ENCODE measurements at regions not wholly inside any gene's neighbourhood (a gene's known extent, or its start where the extent isn't known, plus 50 kb on each side); places are given as distances from the start of the nearest gene placed in this dataset.

GRCh38 chr20:50343490-50344179 is 153.0 kb downstream of the CEBPB start:
- no peaks in the 10 kb centered on the region for H4K20me1 ChIP-seq (ENCODE audit: low read depth, low read length)
- no peak for TF ChIP-seq CTCF (IDR thresholded peaks at IDR 0.05; ENCODE audit: insufficient read depth, low read length, poor library complexity, severe bottlenecking)
- no peak for TF ChIP-seq EZH2phosphoT487 (conservative IDR thresholded peaks at IDR 0.05; ENCODE audit: low read length)
- H2AFZ ChIP-seq (ENCODE audit: low read depth, low read length, severe bottlenecking): no peak overlapping the region
- H3K9me3 ChIP-seq (ENCODE audit: insufficient read depth, low read length): no peaks in the 10 kb centered on the region
- H3K4me2 ChIP-seq (ENCODE audit: low read depth, low read length, poor library complexity, severe bottlenecking): no peak overlapping the region
- H3K4me3 ChIP-seq (ENCODE audit: insufficient read depth, low read length, poor library complexity, severe bottlenecking): no peak overlapping the region
- no peak overlapping the region for H3K27ac ChIP-seq (ENCODE audit: low read depth, low read length)
- no peaks in the 10 kb centered on the region for H3K36me3 ChIP-seq (ENCODE audit: low read length)
- no peaks in the 10 kb centered on the region for H3F3A ChIP-seq (ENCODE audit: insufficient read depth)
- no peaks in the 10 kb centered on the region for H3K9me2 ChIP-seq (replicated peaks; ENCODE audit: insufficient read depth, low read length)
- no peak overlapping the region for H3K9ac ChIP-seq (ENCODE audit: low read length)
- H3K79me2 ChIP-seq (ENCODE audit: insufficient read depth, low read length): no peaks in the 10 kb centered on the region
- H3K27me3 ChIP-seq (ENCODE audit: low read length): no peaks in the 10 kb centered on the region

GRCh38 chr20:50344232-50345071 is 153.8 kb downstream of the CEBPB start:
- no peak overlapping the region for H3K27ac ChIP-seq (ENCODE audit: low read depth, low read length)
- no peak overlapping the region for H2AFZ ChIP-seq (ENCODE audit: low read depth, low read length, severe bottlenecking)
- TF ChIP-seq CTCF (IDR thresholded peaks at IDR 0.05; ENCODE audit: insufficient read depth, low read length, poor library complexity, severe bottlenecking): no peak
- TF ChIP-seq EZH2phosphoT487 (conservative IDR thresholded peaks at IDR 0.05; ENCODE audit: low read length): no peak
- H3K4me3 ChIP-seq (ENCODE audit: insufficient read depth, low read length, poor library complexity, severe bottlenecking): no peak overlapping the region
- no peak overlapping the region for H3K9ac ChIP-seq (ENCODE audit: low read length)
- no peaks in the 10 kb centered on the region for H3K79me2 ChIP-seq (ENCODE audit: insufficient read depth, low read length)
- H3F3A ChIP-seq (ENCODE audit: insufficient read depth): no peaks in the 10 kb centered on the region
- no peaks in the 10 kb centered on the region for H3K9me2 ChIP-seq (replicated peaks; ENCODE audit: insufficient read depth, low read length)
- H3K9me3 ChIP-seq (ENCODE audit: insufficient read depth, low read length): no peaks in the 10 kb centered on the region
- H3K36me3 ChIP-seq (ENCODE audit: low read length): no peaks in the 10 kb centered on the region
- H3K4me2 ChIP-seq (ENCODE audit: low read depth, low read length, poor library complexity, severe bottlenecking): no peak overlapping the region
- no peaks in the 10 kb centered on the region for H3K27me3 ChIP-seq (ENCODE audit: low read length)
- H4K20me1 ChIP-seq (ENCODE audit: low read depth, low read length): no peaks in the 10 kb centered on the region

- Histone ChIP-seq H3K4me2 (ENCODE audit: low read depth, low read length, poor library complexity, severe bottlenecking) (no peak overlapping the region), H3K9me2 (replicated peaks; ENCODE audit: insufficient read depth, low read length) (no peaks in the 10 kb centered on the region), H4K20me1 (ENCODE audit: low read depth, low read length) (no peaks in the 10 kb centered on the region), H3K4me3 (ENCODE audit: insufficient read depth, low read length, poor library complexity, severe bottlenecking) (no peak overlapping the region), H3K79me2 (ENCODE audit: insufficient read depth, low read length) (no peaks in the 10 kb centered on the region), H3K27me3 (ENCODE audit: low read length) (no peaks in the 10 kb centered on the region), H3K9ac (ENCODE audit: low read length) (no peak overlapping the region), H3K9me3 (ENCODE audit: insufficient read depth, low read length) (no peaks in the 10 kb centered on the region), H3K36me3 (ENCODE audit: low read length) (no peaks in the 10 kb centered on the region), H3K27ac (ENCODE audit: low read depth, low read length) (no peak overlapping the region), H3F3A (ENCODE audit: insufficient read depth) (no peaks in the 10 kb centered on the region), H2AFZ (ENCODE audit: low read depth, low read length, severe bottlenecking) (no peak overlapping the region)
- TF ChIP-seq CTCF (IDR thresholded peaks at IDR 0.05; ENCODE audit: insufficient read depth, low read length, poor library complexity, severe bottlenecking) (no peak), EZH2phosphoT487 (conservative IDR thresholded peaks at IDR 0.05; ENCODE audit: low read length) (no peak)
These were observed 155.2 kb downstream of the CEBPB start for GRCh38 chr20:50345712-50346373.

Data from SU-DHL-6 (cell line).